K562 (cell line): ENCODE measurements at regions not wholly inside any gene's neighbourhood (a gene's known extent, or its start where the extent isn't known, plus 50 kb on each side); places are given as distances from the start of the nearest gene placed in this dataset.

Source experiments
- ATAC-seq: fragments of 200-7000 bp; cut with Tn5 transposase; 3 replicates; pipeline ENCODE4 v1.9.1; 2020; ENCODE audit warnings: moderate library complexity
- BruUV-seq: library from RNA; stranded (reverse); fragments of 400-500 nt; replicated peaks from 2 replicates; lab custom pipeline; 2021; lab: Mats Ljungman, UMichigan
- CTCF ChIA-PET: fragments of 300-600 bp; formaldehyde crosslinking; extraction: SDS; loops from one replicate; lab custom pipeline; 2021; ENCODE audit warnings: low intra/inter-chr PET ratio; lab: Yijun Ruan, JAX
- POLR2A ChIA-PET: fragments of 300-600, 350-650 bp; sonication (Branson Sonifier 250); formaldehyde crosslinking; extraction: SDS; loops from one replicate; lab custom pipeline; 2021; ENCODE audit warnings: antibody characterized with exemption, inconsistent platforms; lab: Yijun Ruan, JAX
- DNase-seq, 4 experiments: peaks; one replicate each; pipeline versions ENCODE4 v3.0.0 to v3.0.0-alpha.2; 2011 to 2018; ENCODE audit warnings: low spot score in 3 of 4, mixed read lengths in 3 of 4; ENCODE audit errors: extremely low read depth in 1 of 4
- FAIRE-seq: peaks from 2 replicates; lab custom pipeline; 2011; peaks lifted over from hg19 to GRCh38; lab: Jason Lieb, UNC
- H2AFZ ChIP-seq: 2 replicates; pipeline ENCODE4 v1.6.0; 2011; ENCODE audit warnings: low read depth, low read length, control low read depth, inconsistent platforms
- H3K27ac ChIP-seq: fragments of 200-600 bp; 3 replicates; pipeline ENCODE4 v1.8.0; 2011; ENCODE audit warnings: low read depth, mild to moderate bottlenecking, control low read depth, inconsistent platforms, low read length, moderate library complexity, mixed read lengths; ENCODE audit errors: extremely low read depth
- H3K27me3 ChIP-seq, 2 experiments: fragments of 300-600 bp in 1 of 2; 2 replicates in 1 of 2; 3 replicates in 1 of 2; pipeline versions ENCODE4 v1.6.0 to v1.8.0; 2011; ENCODE audit warnings: inconsistent platforms in 2 of 2, low read length in 2 of 2, mild to moderate bottlenecking in 1 of 2, mixed read lengths in 1 of 2, moderate library complexity in 1 of 2; ENCODE audit not compliant: control insufficient read depth in 2 of 2, insufficient read depth in 2 of 2
- H3K36me3 ChIP-seq: fragments of 300-600 bp; 3 replicates; pipeline ENCODE4 v1.8.0; 2011; ENCODE audit warnings: mild to moderate bottlenecking, low read length, inconsistent platforms; ENCODE audit not compliant: control insufficient read depth, insufficient read depth
- H3K4me1 ChIP-seq, 2 experiments: fragments of 200-600 bp in 1 of 2; replicated peaks in 1 of 2; 2 replicates in 1 of 2; 3 replicates in 1 of 2; pipeline versions ENCODE4 v1.5.1 to v1.8.0; 2011; ENCODE audit warnings: inconsistent platforms in 2 of 2, low read length in 2 of 2, mild to moderate bottlenecking in 1 of 2, mixed read lengths in 1 of 2, moderate library complexity in 1 of 2; ENCODE audit not compliant: control insufficient read depth in 2 of 2, insufficient read depth in 2 of 2
- H3K4me2 ChIP-seq: 2 replicates; pipeline ENCODE4 v1.6.1; 2011; ENCODE audit warnings: low read length, control low read depth, inconsistent platforms, mixed read lengths; ENCODE audit not compliant: insufficient read depth
- H3K4me3 ChIP-seq: fragments of 200-600 bp; sonication (generic), shearing (Covaris generic); 2 replicates; pipeline ENCODE4 v1.5.1; 2016; ENCODE audit warnings: control low read depth, inconsistent platforms
- H3K79me2 ChIP-seq: fragments of 200-600 bp; 3 replicates; pipeline ENCODE4 v1.8.0; 2011; ENCODE audit warnings: low read length, inconsistent platforms; ENCODE audit not compliant: control insufficient read depth, insufficient read depth
- H3K9ac ChIP-seq, 2 experiments: 2 replicates each; pipeline versions ENCODE4 v1.6.0 to v1.6.1; 2011; ENCODE audit warnings: low read depth in 2 of 2, low read length in 2 of 2, control low read depth in 1 of 2, inconsistent platforms in 1 of 2, mild to moderate bottlenecking in 1 of 2, mixed read lengths in 1 of 2; ENCODE audit not compliant: insufficient read depth in 1 of 2
- H3K9me1 ChIP-seq: one replicate; pipeline ENCODE4 v1.6.0; 2011; ENCODE audit warnings: inconsistent platforms, mild to moderate bottlenecking, low read length, moderate library complexity; ENCODE audit not compliant: control insufficient read depth, insufficient read depth
- H3K9me3 ChIP-seq: replicated peaks from 2 replicates; pipeline ENCODE4 v1.5.1; 2011; ENCODE audit warnings: low read depth, low read length, inconsistent platforms; ENCODE audit not compliant: control insufficient read depth, insufficient read depth
- H4K20me1 ChIP-seq: replicated peaks from 2 replicates; pipeline ENCODE4 v1.6.1; 2011; ENCODE audit warnings: low read length, inconsistent platforms, mixed read lengths; ENCODE audit not compliant: control insufficient read depth, insufficient read depth
- C11orf30 ChIP-seq: fragments of 450-650 bp; IDR thresholded peaks from 2 replicates; pipeline ENCODE4 v1.6.1; 2016; ENCODE audit warnings: low read depth, mild to moderate bottlenecking
- CCNT2 ChIP-seq: IDR thresholded peaks from 2 replicates; pipeline ENCODE4 v1.6.1; 2011; ENCODE audit warnings: borderline replicate concordance, low read depth, mild to moderate bottlenecking, moderate library complexity, mixed read lengths, low read length; ENCODE audit not compliant: insufficient read length; ENCODE audit errors: extremely low read depth
- DIDO1 ChIP-seq: fragments of 450-650 bp; IDR thresholded peaks from 2 replicates; pipeline ENCODE4 v1.6.1; 2016; ENCODE audit warnings: low read depth, missing biosample characterization, missing genetic modification characterization
- E2F6 ChIP-seq, 2 experiments: IDR thresholded peaks; 2 replicates each; pipeline ENCODE4 v1.6.1; 2011; ENCODE audit warnings: borderline replicate concordance in 1 of 2, control low read depth in 1 of 2, low read depth in 1 of 2, low read length in 1 of 2, mild to moderate bottlenecking in 1 of 2, mixed read lengths in 1 of 2, moderate library complexity in 1 of 2; ENCODE audit not compliant: insufficient read depth in 1 of 2, insufficient read length in 1 of 2, poor library complexity in 1 of 2, severe bottlenecking in 1 of 2; ENCODE audit errors: extremely low read depth in 1 of 2
- ETV1 ChIP-seq: fragments of 450-650 bp; conservative IDR thresholded peaks from 2 replicates; pipeline ENCODE4 v1.6.1; 2016; ENCODE audit warnings: missing genetic modification characterization, control low read depth, low read depth, missing compliant biosample characterization
- HNRNPUL1 ChIP-seq: fragments of 200-400 bp; formaldehyde crosslinking; IDR thresholded peaks from 2 replicates; pipeline ENCODE4 v1.6.1; 2017; ENCODE audit warnings: low read length
- KAT8 ChIP-seq: fragments of 450-650 bp; IDR thresholded peaks from 2 replicates; pipeline ENCODE4 v1.6.1; 2016; ENCODE audit warnings: low read depth, mild to moderate bottlenecking
- MLX ChIP-seq, 2 experiments: fragments of 450-650 bp in 1 of 2; sonication (generic) in 1 of 2; formaldehyde crosslinking; conservative IDR thresholded peaks; 2 replicates each; pipeline versions ENCODE4 v1.4.0 to v1.8.1; 2020 to 2022; ENCODE audit warnings: mild to moderate bottlenecking in 1 of 2, missing genetic modification reagents in 1 of 2
- NCOA1 ChIP-seq: fragments of 450-650 bp; IDR thresholded peaks from 2 replicates; pipeline ENCODE4 v1.6.1; 2016; ENCODE audit warnings: low read depth
- NR0B1 ChIP-seq: fragments of 450-650 bp; IDR thresholded peaks from one replicate; pipeline ENCODE4 v1.6.1; 2018; ENCODE audit warnings: mild to moderate bottlenecking, moderate library complexity; ENCODE audit not compliant: partially characterized antibody
- POLR2A ChIP-seq: fragments of 450-650 bp; conservative IDR thresholded peaks from 2 replicates; pipeline ENCODE4 v1.6.1; 2016
- PREB ChIP-seq: sonication (generic); formaldehyde crosslinking; IDR thresholded peaks from 2 replicates; pipeline ENCODE4 v1.8.1; 2023; ENCODE audit warnings: mild to moderate bottlenecking, missing genetic modification reagents
- ZBTB1 ChIP-seq: sonication (generic); formaldehyde crosslinking; IDR thresholded peaks from 2 replicates; pipeline ENCODE4 v1.8.1; 2023; ENCODE audit warnings: missing genetic modification reagents, low read depth, mild to moderate bottlenecking, borderline replicate concordance
- ZBTB12 ChIP-seq: fragments of 250-450 bp; sonication (Bioruptor Pico); IDR thresholded peaks from 2 replicates; pipeline ENCODE4 v1.4.0; 2020
- WGBS: fragments of 100-300 bp; shearing (Covaris generic); methylation state at CpG from one replicate; pipeline ENCODE4 v1.1.6; 2016; ENCODE audit warnings: low coverage, mixed read lengths; ENCODE audit not compliant: insufficient coverage; ENCODE audit errors: missing lambda C conversion rate; 5-methylcytosine and 5-hydroxymethylcytosine counted together
- in situ Hi-C: fragments of 300-500 bp; cut with MboI; formaldehyde crosslinking; loops from 4 replicates; pipeline ENCODE4 v1.15.0; 2018; ENCODE audit warnings: inconsistent platforms, mixed read lengths
- intact Hi-C: fragments of 100-400 bp; cut with micrococcal nuclease; formaldehyde crosslinking; loops from 2 replicates; pipeline ENCODE4 v1.14.2; 2022

- TF ChIP-seq MLX (CRISPR knock-in tag; conservative IDR thresholded peaks at IDR 0.05) = no peak
- TF ChIP-seq POLR2A = no peak
- no peak for TF ChIP-seq PREB (CRISPR knock-in tag)
- TF ChIP-seq ETV1 = no peak
- TF ChIP-seq, all 486 proteins: peak for 0
Measured at GRCh38 chr18:68548904-68549870, 165.7 kb downstream of the TMX3 start (continued).

GRCh38 chr18:68543344-68543743 lies 171.6 kb downstream of the TMX3 start:
- ChIA-PET CTCF (no interaction called here), POLR2A (no interaction called here)
- Histone ChIP-seq H3K27me3 (no peaks in the 10 kb centered on the region), H3K4me2 (no peak overlapping the region), H3K79me2 (no peaks in the 10 kb centered on the region), H3K9me1 (no peaks in the 10 kb centered on the region), H3K4me3 (no peak overlapping the region), H2AFZ (no peak overlapping the region), H3K9ac (no peak overlapping the region), H4K20me1 (no peaks in the 10 kb centered on the region), H3K4me1 (no peaks in the 10 kb centered on the region), H3K9me3 (no peaks in the 10 kb centered on the region), H3K27ac (no peak overlapping the region), H3K36me3 (no peaks in the 10 kb centered on the region)
- intact Hi-C loops (no loop called here), in situ Hi-C loops (no loop called here)
- no peak for DNase-seq
- ATAC-seq = no peak
- 0% methylated on average over 2 of the region's 2 CpGs for WGBS
- FAIRE-seq = no peak
- no TSS peak for BruUV-seq
- TF ChIP-seq KAT8 (no peak), NCOA1 (no peak), NR0B1 (no peak), ZBTB1 (CRISPR knock-in tag) (no peak), CCNT2 (no peak), ZBTB12 (CRISPR knock-in tag) (no peak), E2F6 (IDR thresholded peaks at IDR 0.05; ENCODE audit: borderline replicate concordance in 1 of 2, extremely low read depth in 1 of 2, insufficient read depth in 1 of 2, insufficient read length in 1 of 2, low read depth in 1 of 2, low read length in 1 of 2, poor library complexity in 1 of 2, severe bottlenecking in 1 of 2) (no peak), C11orf30 (no peak), HNRNPUL1 (no peak), DIDO1 (tag) (no peak)
